Upper lobe of left lung (tissue), 6 donors: ENCODE measurements at regions not wholly inside any gene's neighbourhood (a gene's known extent, or its start where the extent isn't known, plus 50 kb on each side); places are given as distances from the start of the nearest gene placed in this dataset.

Experiments used
- ATAC-seq, 2 donors: fragments of 200-7000 bp; cut with Tn5 transposase; one replicate each; pipeline ENCODE4 v1.9.1; 2022; ENCODE audit warnings: mild to moderate bottlenecking in 2 of 2, moderate library complexity in 2 of 2; ENCODE audit not compliant: low FRiP score in 2 of 2
- DNase-seq, 2 donors: peaks; one replicate each; pipeline ENCODE4 v3.0.0-alpha.2; 2019 to 2020
- H3K27ac ChIP-seq, 4 donors: fragments of 200-600 bp; sonication (generic); one replicate each; pipeline ENCODE4 v1.5.1; 2016 to 2019
- H3K27me3 ChIP-seq, 4 donors: fragments of 200-600 bp; sonication (generic); one replicate each; pipeline ENCODE4 v1.5.1; 2017 to 2019
- H3K36me3 ChIP-seq, 4 donors: fragments of 200-600 bp; sonication (generic); one replicate each; pipeline ENCODE4 v1.5.1; 2016 to 2019
- H3K4me1 ChIP-seq, 4 donors: fragments of 200-600 bp; sonication (generic); one replicate each; pipeline ENCODE4 v1.5.1; 2018 to 2019
- H3K4me3 ChIP-seq, 4 donors: fragments of 200-600 bp; sonication (generic); one replicate each; pipeline ENCODE4 v1.5.1; 2017 to 2019; ENCODE audit warnings: mild to moderate bottlenecking in 2 of 4, moderate library complexity in 1 of 4
- H3K9me3 ChIP-seq, 4 donors: fragments of 200-600 bp; sonication (generic); one replicate each; pipeline ENCODE4 v1.5.1; 2018 to 2019
- CTCF ChIP-seq, 6 experiments: fragments of 450-650 bp in 4 of 6; fragments of 200-600 bp in 2 of 6; sonication (generic) in 2 of 6; IDR thresholded peaks; one replicate each; pipeline ENCODE4 v1.5.1; 2016 to 2019; ENCODE audit warnings: antibody characterized with exemption in 6 of 6
- EP300 ChIP-seq, 4 donors: sonication (generic); formaldehyde crosslinking; IDR thresholded peaks; one replicate each; pipeline ENCODE4 v1.5.1; 2017; ENCODE audit warnings: antibody characterized with exemption in 4 of 4, control low read depth in 2 of 4
- POLR2A ChIP-seq, 4 donors: fragments of 450-650 bp; IDR thresholded peaks; one replicate each; pipeline ENCODE4 v1.5.1; 2016 to 2017; ENCODE audit warnings: antibody characterized with exemption in 4 of 4, mild to moderate bottlenecking in 2 of 4
- POLR2AphosphoS5 ChIP-seq, 2 donors: sonication (generic); formaldehyde crosslinking; IDR thresholded peaks; one replicate each; pipeline ENCODE4 v1.5.1; 2017; ENCODE audit warnings: antibody characterized with exemption in 2 of 2
- WGBS, 2 donors: methylation state at CpG; one replicate each; pipeline ENCODE4 v1.1.5; 2017 to 2018; 5-methylcytosine and 5-hydroxymethylcytosine counted together
- donor health status: DM: no; HTN: no; CAD: no; lungs with moderate emphysema.
- donor health status: DM: no; HTN: yes; CAD: no; lungs with severe emphysema.

DNA sequence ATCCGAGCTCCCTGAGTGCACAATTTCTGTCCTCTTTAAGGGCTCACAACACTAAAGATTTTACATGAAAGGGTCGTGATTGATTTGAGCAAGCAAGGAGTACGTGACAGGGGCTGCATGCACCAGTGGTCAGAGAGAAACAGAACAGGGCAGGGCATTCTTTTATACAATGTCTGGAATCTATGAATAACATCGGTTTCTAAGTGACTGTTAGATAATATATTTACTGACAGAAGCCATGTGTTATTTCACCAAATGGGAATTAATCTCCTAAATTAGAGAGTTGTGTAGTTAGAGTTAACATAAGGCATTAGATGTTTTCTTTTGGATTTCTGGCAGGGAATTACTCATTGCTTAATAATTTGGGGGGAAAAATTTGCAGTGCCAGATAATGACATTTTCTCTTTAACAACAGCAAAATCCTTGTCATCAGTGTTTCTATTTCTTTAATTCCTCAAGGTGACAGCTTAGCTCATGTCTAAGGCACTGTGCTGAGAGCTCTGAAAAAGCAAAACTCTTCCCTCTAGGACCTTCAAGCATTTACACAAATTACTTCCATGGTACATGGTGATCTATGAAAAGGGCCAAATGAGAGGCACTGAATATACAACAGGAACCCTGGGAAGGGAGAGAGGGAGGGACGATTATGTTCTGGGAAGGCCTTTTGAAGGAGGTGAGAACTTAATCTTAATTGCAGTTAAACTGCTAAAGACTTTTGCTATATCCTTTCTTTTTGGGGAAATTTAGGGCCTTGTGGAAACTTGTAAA, 145.0 kb downstream of the RTL3 start:
- no peak for ATAC-seq
- Histone ChIP-seq H3K36me3 (no peaks in the 10 kb centered on the region), H3K4me3 (no peak overlapping the region), H3K27ac (no peak overlapping the region), H3K9me3 (no peaks in the 10 kb centered on the region), H3K4me1 (no peaks in the 10 kb centered on the region), H3K27me3 (no peaks in the 10 kb centered on the region)
- TF ChIP-seq CTCF (IDR thresholded peaks at IDR 0.05): no peak
- no peak for TF ChIP-seq POLR2A (IDR thresholded peaks at IDR 0.05)
- TF ChIP-seq POLR2AphosphoS5 (IDR thresholded peaks at IDR 0.05): no peak
- TF ChIP-seq EP300 (IDR thresholded peaks at IDR 0.05): no peak
- 54 to 61% methylated on average over 5 of the region's 5 CpGs for WGBS, 2 donors
- DNase-seq: no peak

- ATAC-seq: no peak
- WGBS, 2 donors: 76 to 87% methylated on average over 1 of the region's 1 CpG
- no peaks in the 10 kb centered on the region for H3K36me3 ChIP-seq
- H3K9me3 ChIP-seq: no peaks in the 10 kb centered on the region
- no peak for TF ChIP-seq POLR2A (IDR thresholded peaks at IDR 0.05)
- no peak overlapping the region for H3K27ac ChIP-seq
- DNase-seq: no peak
- no peaks in the 10 kb centered on the region for H3K27me3 ChIP-seq
- no peak overlapping the region for H3K4me3 ChIP-seq
- H3K4me1 ChIP-seq: no peaks in the 10 kb centered on the region
These were observed 152.9 kb downstream of the RTL3 start for GRCh38 chrX:78506248-78506647.

GRCh38 chrX:78496483-78496882, 162.6 kb downstream of the RTL3 start:
- WGBS, 2 donors: 81 to 100% methylated on average over 2 of the region's 2 CpGs
- H3K4me3 ChIP-seq: no peak overlapping the region
- no peak for TF ChIP-seq CTCF (IDR thresholded peaks at IDR 0.05)
- ATAC-seq (no peak), DNase-seq (no peak)
- no peaks in the 10 kb centered on the region for H3K4me1 ChIP-seq
- H3K9me3 ChIP-seq: no peaks in the 10 kb centered on the region
- H3K27ac ChIP-seq: no peak overlapping the region
- no peaks in the 10 kb centered on the region for H3K36me3 ChIP-seq
- no peaks in the 10 kb centered on the region for H3K27me3 ChIP-seq

- Histone ChIP-seq H3K36me3 (no peaks in the 10 kb centered on the region), H3K4me1 (no peaks in the 10 kb centered on the region), H3K27ac (no peak overlapping the region), H3K27me3 (no peaks in the 10 kb centered on the region), H3K9me3 (no peaks in the 10 kb centered on the region), H3K4me3 (no peak overlapping the region)
- ATAC-seq (no peak), DNase-seq (no peak)
- no peak for TF ChIP-seq POLR2AphosphoS5 (IDR thresholded peaks at IDR 0.05)
- no peak for TF ChIP-seq EP300 (IDR thresholded peaks at IDR 0.05)
- no peak for TF ChIP-seq POLR2A (IDR thresholded peaks at IDR 0.05)
- no peak for TF ChIP-seq CTCF (IDR thresholded peaks at IDR 0.05)
- 81 to 84% methylated on average over 2 of the region's 2 CpGs for WGBS, 2 donors
These were observed 165.8 kb upstream of the CYSLTR1 start for GRCh38 chrX:78493180-78493579.

- no peaks in the 10 kb centered on the region for H3K36me3 ChIP-seq
- peaks cover 0 to 3% (median 0%) of the 10 kb centered on the region in 4 donors for H3K9me3 ChIP-seq
- 28% methylated on average over 2 of the region's 2 CpGs for WGBS, 2 donors
- no peaks in the 10 kb centered on the region for H3K4me1 ChIP-seq
- H3K27ac ChIP-seq: no peak overlapping the region
- no peak overlapping the region for H3K4me3 ChIP-seq
- ATAC-seq (no peak), DNase-seq (no peak)
- no peak for TF ChIP-seq POLR2AphosphoS5 (IDR thresholded peaks at IDR 0.05)
- no peak for TF ChIP-seq CTCF (IDR thresholded peaks at IDR 0.05)
- TF ChIP-seq EP300 (IDR thresholded peaks at IDR 0.05): no peak
- TF ChIP-seq POLR2A (IDR thresholded peaks at IDR 0.05): no peak
- no peaks in the 10 kb centered on the region for H3K27me3 ChIP-seq
These were observed 149.3 kb upstream of the CYSLTR1 start for GRCh38 chrX:78476701-78477100.
